ENCODE measurements at regions not wholly inside any gene's neighbourhood (a gene's known extent, or its start where the extent isn't known, plus 50 kb on each side); places are given as distances from the start of the nearest gene placed in this dataset.
"Not testable (repeated sequence)": the region's sequence is repeated elsewhere in the genome, so short reads cannot be mapped to it uniquely, and the experiment has no call there.

GRCh38 chr7:22066522-22066921, 120.8 kb upstream of the CDCA7L start:
- Mint-ChIP-seq H3K27me3 (peaks cover 14% of the 10 kb centered on the region), H3K36me3 (no peaks in the 10 kb centered on the region), H3K9me3 (no peaks in the 10 kb centered on the region), H3K27ac (no peak overlapping the region), H3K4me1 (no peaks in the 10 kb centered on the region), H3K4me3 (no peak overlapping the region)

GRCh38 chr7:22064816-22065215, 119.1 kb upstream of the CDCA7L start:
- H3K36me3 Mint-ChIP-seq: no peaks in the 10 kb centered on the region
- no peak overlapping the region for H3K27ac Mint-ChIP-seq
- H3K9me3 Mint-ChIP-seq: no peaks in the 10 kb centered on the region
- no peaks in the 10 kb centered on the region for H3K4me1 Mint-ChIP-seq
- no peak overlapping the region for H3K4me3 Mint-ChIP-seq
- peaks cover 18% of the 10 kb centered on the region for H3K27me3 Mint-ChIP-seq

- Mint-ChIP-seq H3K4me3 (no peak overlapping the region), H3K27ac (no peak overlapping the region), H3K9me3 (no peaks in the 10 kb centered on the region), H3K4me1 (no peaks in the 10 kb centered on the region), H3K27me3 (peaks cover 22% of the 10 kb centered on the region), H3K36me3 (no peaks in the 10 kb centered on the region)
Observed at GRCh38 chr7:22061775-22062174, 116.1 kb upstream of the CDCA7L start.

- no peaks in the 10 kb centered on the region for H3K4me1 Mint-ChIP-seq
- H3K36me3 Mint-ChIP-seq: no peaks in the 10 kb centered on the region
- H3K9me3 Mint-ChIP-seq: no peaks in the 10 kb centered on the region
- no peak overlapping the region for H3K27ac Mint-ChIP-seq
- no peak overlapping the region for H3K4me3 Mint-ChIP-seq
- peaks cover 21% of the 10 kb centered on the region for H3K27me3 Mint-ChIP-seq
Observed at GRCh38 chr7:22060863-22061262, 115.2 kb upstream of the CDCA7L start.

GRCh38 chr7:22060197-22060596, 114.5 kb upstream of the CDCA7L start:
- Mint-ChIP-seq H3K4me3 (no peak overlapping the region), H3K9me3 (no peaks in the 10 kb centered on the region), H3K4me1 (no peaks in the 10 kb centered on the region), H3K27ac (no peak overlapping the region), H3K36me3 (no peaks in the 10 kb centered on the region), H3K27me3 (peaks cover 21% of the 10 kb centered on the region)

- Mint-ChIP-seq H3K27ac (no peak overlapping the region), H3K27me3 (peaks cover 20% of the 10 kb centered on the region), H3K4me3 (no peak overlapping the region), H3K36me3 (no peaks in the 10 kb centered on the region), H3K9me3 (no peaks in the 10 kb centered on the region), H3K4me1 (no peaks in the 10 kb centered on the region)
Observed at GRCh38 chr7:22055226-22055625, 109.5 kb upstream of the CDCA7L start.

GRCh38 chr7:22052674-22053365, 107.1 kb upstream of the CDCA7L start:
- no peaks in the 10 kb centered on the region for H3K36me3 Mint-ChIP-seq
- H3K27ac Mint-ChIP-seq: no peak overlapping the region
- no peaks in the 10 kb centered on the region for H3K9me3 Mint-ChIP-seq
- no peak overlapping the region for H3K4me3 Mint-ChIP-seq
- H3K4me1 Mint-ChIP-seq: no peaks in the 10 kb centered on the region
- H3K27me3 Mint-ChIP-seq: peaks cover 16% of the 10 kb centered on the region

- H3K4me1 Mint-ChIP-seq: no peaks in the 10 kb centered on the region
- H3K36me3 Mint-ChIP-seq: no peaks in the 10 kb centered on the region
- H3K4me3 Mint-ChIP-seq: no peak overlapping the region
- H3K27ac Mint-ChIP-seq: no peak overlapping the region
- peaks cover 16% of the 10 kb centered on the region for H3K27me3 Mint-ChIP-seq
- no peaks in the 10 kb centered on the region for H3K9me3 Mint-ChIP-seq
Observed at GRCh38 chr7:22051886-22052673, 106.4 kb upstream of the CDCA7L start.

- no peaks in the 10 kb centered on the region for H3K9me3 Mint-ChIP-seq
- H3K36me3 Mint-ChIP-seq: no peaks in the 10 kb centered on the region
- H3K27ac Mint-ChIP-seq: no peak overlapping the region
- H3K27me3 Mint-ChIP-seq: peaks cover 14% of the 10 kb centered on the region
- H3K4me1 Mint-ChIP-seq: no peaks in the 10 kb centered on the region
- H3K4me3 Mint-ChIP-seq: no peak overlapping the region
Observed at GRCh38 chr7:22049766-22050500, 104.2 kb upstream of the CDCA7L start.

- H3K4me1 Mint-ChIP-seq: no peaks in the 10 kb centered on the region
- no peaks in the 10 kb centered on the region for H3K36me3 Mint-ChIP-seq
- no peak overlapping the region for H3K4me3 Mint-ChIP-seq
- peaks cover 9% of the 10 kb centered on the region for H3K27me3 Mint-ChIP-seq
- H3K27ac Mint-ChIP-seq: no peak overlapping the region
- no peaks in the 10 kb centered on the region for H3K9me3 Mint-ChIP-seq
Observed at GRCh38 chr7:22043367-22043766, 97.7 kb upstream of the CDCA7L start.

GRCh38 chr7:22040923-22041595, 95.4 kb upstream of the CDCA7L start:
- Mint-ChIP-seq H3K27ac (no peak overlapping the region), H3K27me3 (peaks cover 6% of the 10 kb centered on the region), H3K4me3 (no peak overlapping the region), H3K36me3 (no peaks in the 10 kb centered on the region), H3K4me1 (no peaks in the 10 kb centered on the region), H3K9me3 (no peaks in the 10 kb centered on the region)

GRCh38 chr7:22039670-22040069, 94.0 kb upstream of the CDCA7L start:
- H3K27me3 Mint-ChIP-seq: peaks cover 6% of the 10 kb centered on the region
- no peaks in the 10 kb centered on the region for H3K4me1 Mint-ChIP-seq
- H3K4me3 Mint-ChIP-seq: no peak overlapping the region
- H3K27ac Mint-ChIP-seq: no peak overlapping the region
- no peaks in the 10 kb centered on the region for H3K9me3 Mint-ChIP-seq
- H3K36me3 Mint-ChIP-seq: no peaks in the 10 kb centered on the region

GRCh38 chr7:22032356-22032755, 86.7 kb upstream of the CDCA7L start:
- H3K9me3 Mint-ChIP-seq, H3K4me1 Mint-ChIP-seq, H3K27ac Mint-ChIP-seq, H3K36me3 Mint-ChIP-seq, H3K27me3 Mint-ChIP-seq, H3K4me3 Mint-ChIP-seq: not testable (repeated sequence)

- not testable (repeated sequence) for H3K4me1 Mint-ChIP-seq, H3K27ac Mint-ChIP-seq
Observed at GRCh38 chr7:22028656-22029055, 83.0 kb upstream of the CDCA7L start.

GRCh38 chr7:22027475-22027874, 81.8 kb upstream of the CDCA7L start:
- no peak overlapping the region for H3K4me3 Mint-ChIP-seq
- H3K27ac Mint-ChIP-seq: no peak overlapping the region
- H3K36me3 Mint-ChIP-seq: no peaks in the 10 kb centered on the region
- H3K27me3 Mint-ChIP-seq: peaks cover 4% of the 10 kb centered on the region
- no peaks in the 10 kb centered on the region for H3K4me1 Mint-ChIP-seq
- H3K9me3 Mint-ChIP-seq: no peaks in the 10 kb centered on the region

More at GRCh38 chr7:22028656-22029055, 83.0 kb upstream of the CDCA7L start:
- H3K9me3 Mint-ChIP-seq, H3K4me3 Mint-ChIP-seq, H3K27me3 Mint-ChIP-seq, H3K36me3 Mint-ChIP-seq: not testable (repeated sequence)
